Osteoblast (primary cell): ENCODE measurements at regions not wholly inside any gene's neighbourhood (a gene's known extent, or its start where the extent isn't known, plus 50 kb on each side); places are given as distances from the start of the nearest gene placed in this dataset.

Experiments used
- DNase-seq: peaks from one replicate; pipeline ENCODE4 v3.0.0; 2011; ENCODE audit warnings: low spot score, mixed read lengths; ENCODE audit not compliant: insufficient read length; ENCODE audit errors: missing footprints
- H2AFZ ChIP-seq: 2 replicates; pipeline ENCODE4 v1.6.0; 2011; ENCODE audit warnings: mild to moderate bottlenecking, low read length
- H3K27ac ChIP-seq: 2 replicates; pipeline ENCODE4 v1.5.1; 2011; ENCODE audit warnings: mild to moderate bottlenecking, low read depth, low read length, moderate library complexity
- H3K27me3 ChIP-seq: 2 replicates; pipeline ENCODE4 v1.6.0; 2012; ENCODE audit warnings: mild to moderate bottlenecking, control low read depth, inconsistent platforms, low read length, moderate library complexity; ENCODE audit not compliant: insufficient read depth
- H3K36me3 ChIP-seq: 2 replicates; pipeline ENCODE4 v1.5.1; 2011; ENCODE audit warnings: mild to moderate bottlenecking, low read length, control low read depth, moderate library complexity; ENCODE audit not compliant: insufficient read depth
- H3K4me1 ChIP-seq: 2 replicates; pipeline ENCODE4 v1.5.1; 2011; ENCODE audit warnings: mild to moderate bottlenecking, low read length, control low read depth, moderate library complexity; ENCODE audit not compliant: insufficient read depth
- H3K4me2 ChIP-seq: 2 replicates; pipeline ENCODE4 v1.6.0; 2011; ENCODE audit warnings: mild to moderate bottlenecking, low read length; ENCODE audit not compliant: insufficient read depth
- H3K4me3 ChIP-seq: fragments of 200-600 bp; sonication (generic); 3 replicates; pipeline ENCODE4 v1.5.1; 2012; ENCODE audit warnings: mild to moderate bottlenecking, low read length, inconsistent platforms; ENCODE audit not compliant: insufficient read depth
- H3K79me2 ChIP-seq: 2 replicates; pipeline ENCODE4 v1.6.0; 2012; ENCODE audit warnings: mild to moderate bottlenecking, low read length, control low read depth, inconsistent platforms; ENCODE audit not compliant: insufficient read depth
- H3K9me3 ChIP-seq: 2 replicates; pipeline ENCODE4 v1.5.1; 2011; ENCODE audit warnings: low read depth, low read length, control low read depth
- H4K20me1 ChIP-seq: 2 replicates; pipeline ENCODE4 v1.6.0; 2012; ENCODE audit warnings: mild to moderate bottlenecking, low read length, control low read depth; ENCODE audit not compliant: insufficient read depth
- CTCF ChIP-seq: IDR thresholded peaks from 2 replicates; pipeline ENCODE4 v1.5.1; 2011; ENCODE audit warnings: mild to moderate bottlenecking, low read depth, low read length, moderate library complexity; ENCODE audit errors: extremely low read depth

- no peaks in the 10 kb centered on the region for H4K20me1 ChIP-seq
- H3K36me3 ChIP-seq: no peaks in the 10 kb centered on the region
- no peak overlapping the region for H3K27ac ChIP-seq
- H3K9me3 ChIP-seq: no peaks in the 10 kb centered on the region
- DNase-seq: no peak
- TF ChIP-seq CTCF: no peak
- no peaks in the 10 kb centered on the region for H3K4me1 ChIP-seq
- H3K27me3 ChIP-seq: no peaks in the 10 kb centered on the region
- H3K4me3 ChIP-seq: no peak overlapping the region
- no peaks in the 10 kb centered on the region for H3K79me2 ChIP-seq
- no peak overlapping the region for H2AFZ ChIP-seq
- no peak overlapping the region for H3K4me2 ChIP-seq
Measured at GRCh38 chr1:30058970-30059369, 664.4 kb downstream of the MATN1 start.

GRCh38 chr1:30054126-30054525 is 669.3 kb downstream of the MATN1 start:
- H2AFZ ChIP-seq: no peak overlapping the region
- no peak overlapping the region for H3K4me2 ChIP-seq
- H3K4me1 ChIP-seq: no peaks in the 10 kb centered on the region
- no peaks in the 10 kb centered on the region for H3K79me2 ChIP-seq
- no peak for DNase-seq
- no peaks in the 10 kb centered on the region for H3K9me3 ChIP-seq
- no peaks in the 10 kb centered on the region for H4K20me1 ChIP-seq
- no peak overlapping the region for H3K4me3 ChIP-seq
- H3K27me3 ChIP-seq: peaks cover 3% of the 10 kb centered on the region
- TF ChIP-seq CTCF: no peak
- H3K36me3 ChIP-seq: no peaks in the 10 kb centered on the region
- no peak overlapping the region for H3K27ac ChIP-seq

GRCh38 chr1:30052178-30052577 is 671.2 kb downstream of the MATN1 start:
- Histone ChIP-seq H3K27me3 (peaks cover 3% of the 10 kb centered on the region), H3K79me2 (no peaks in the 10 kb centered on the region), H3K27ac (no peak overlapping the region), H2AFZ (no peak overlapping the region), H4K20me1 (no peaks in the 10 kb centered on the region), H3K9me3 (no peaks in the 10 kb centered on the region), H3K4me2 (no peak overlapping the region), H3K4me3 (no peak overlapping the region), H3K36me3 (no peaks in the 10 kb centered on the region), H3K4me1 (no peaks in the 10 kb centered on the region)
- DNase-seq: no peak
- no peak for TF ChIP-seq CTCF

- Histone ChIP-seq H3K4me3 (no peak overlapping the region), H3K4me1 (no peaks in the 10 kb centered on the region), H4K20me1 (no peaks in the 10 kb centered on the region), H3K9me3 (no peaks in the 10 kb centered on the region), H2AFZ (no peak overlapping the region), H3K4me2 (no peak overlapping the region), H3K27ac (no peak overlapping the region), H3K79me2 (no peaks in the 10 kb centered on the region), H3K27me3 (peaks cover 3% of the 10 kb centered on the region), H3K36me3 (no peaks in the 10 kb centered on the region)
- TF ChIP-seq CTCF: no peak
- DNase-seq: no peak
Measured at GRCh38 chr1:30051777-30052176, 671.6 kb downstream of the MATN1 start.
